ENCODE measurements at regions not wholly inside any gene's neighbourhood (a gene's known extent, or its start where the extent isn't known, plus 50 kb on each side); places are given as distances from the start of the nearest gene placed in this dataset.

GRCh38 chr4:13942977-13943376 lies 315.5 kb upstream of the BOD1L1 start:
- no peaks in the 10 kb centered on the region for H3K27me3 ChIP-seq (ENCODE audit: insufficient read depth, low read length)
- H3K9me3 ChIP-seq (ENCODE audit: low read length), result no peaks in the 10 kb centered on the region
- no peaks in the 10 kb centered on the region for H3K4me1 ChIP-seq (ENCODE audit: insufficient read depth, low read length)
- H2AFZ ChIP-seq (ENCODE audit: low read depth, low read length), result no peak overlapping the region
- no peaks in the 10 kb centered on the region for H3K36me3 ChIP-seq (ENCODE audit: insufficient read depth, low read length)
- no peak overlapping the region for H3K4me3 ChIP-seq (ENCODE audit: low read length)

- Histone ChIP-seq H3K4me3 (ENCODE audit: low read length) (no peak overlapping the region), H3K4me1 (ENCODE audit: insufficient read depth, low read length) (no peaks in the 10 kb centered on the region), H3K27me3 (ENCODE audit: insufficient read depth, low read length) (no peaks in the 10 kb centered on the region), H3K36me3 (ENCODE audit: insufficient read depth, low read length) (no peaks in the 10 kb centered on the region), H3K9me3 (ENCODE audit: low read length) (no peaks in the 10 kb centered on the region), H2AFZ (ENCODE audit: low read depth, low read length) (no peak overlapping the region)
These were observed 316.6 kb upstream of the BOD1L1 start for GRCh38 chr4:13944095-13944511.

- no peaks in the 10 kb centered on the region for H3K9me3 ChIP-seq (ENCODE audit: low read length)
- H3K4me3 ChIP-seq (ENCODE audit: low read length), result no peak overlapping the region
- no peak overlapping the region for H2AFZ ChIP-seq (ENCODE audit: low read depth, low read length)
- no peaks in the 10 kb centered on the region for H3K36me3 ChIP-seq (ENCODE audit: insufficient read depth, low read length)
- H3K27me3 ChIP-seq (ENCODE audit: insufficient read depth, low read length), result no peaks in the 10 kb centered on the region
- no peaks in the 10 kb centered on the region for H3K4me1 ChIP-seq (ENCODE audit: insufficient read depth, low read length)
These were observed 320.4 kb upstream of the BOD1L1 start for GRCh38 chr4:13947921-13948320.

- Histone ChIP-seq H2AFZ (ENCODE audit: low read depth, low read length) (no peak overlapping the region), H3K4me3 (ENCODE audit: low read length) (no peak overlapping the region), H3K36me3 (ENCODE audit: insufficient read depth, low read length) (no peaks in the 10 kb centered on the region), H3K27me3 (ENCODE audit: insufficient read depth, low read length) (no peaks in the 10 kb centered on the region), H3K4me1 (ENCODE audit: insufficient read depth, low read length) (no peaks in the 10 kb centered on the region), H3K9me3 (ENCODE audit: low read length) (no peaks in the 10 kb centered on the region)
These were observed 323.0 kb upstream of the BOD1L1 start for GRCh38 chr4:13950491-13950890.

- no peak overlapping the region for H2AFZ ChIP-seq (ENCODE audit: low read depth, low read length)
- no peaks in the 10 kb centered on the region for H3K9me3 ChIP-seq (ENCODE audit: low read length)
- H3K4me1 ChIP-seq (ENCODE audit: insufficient read depth, low read length), result no peaks in the 10 kb centered on the region
- no peaks in the 10 kb centered on the region for H3K36me3 ChIP-seq (ENCODE audit: insufficient read depth, low read length)
- H3K4me3 ChIP-seq (ENCODE audit: low read length), result no peak overlapping the region
- H3K27me3 ChIP-seq (ENCODE audit: insufficient read depth, low read length), result no peaks in the 10 kb centered on the region
These were observed 325.6 kb upstream of the BOD1L1 start for GRCh38 chr4:13953083-13953482.

- Histone ChIP-seq H3K27me3 (ENCODE audit: insufficient read depth, low read length) (peaks cover 2% of the 10 kb centered on the region), H3K4me1 (ENCODE audit: insufficient read depth, low read length) (no peaks in the 10 kb centered on the region), H2AFZ (ENCODE audit: low read depth, low read length) (no peak overlapping the region), H3K36me3 (ENCODE audit: insufficient read depth, low read length) (no peaks in the 10 kb centered on the region), H3K9me3 (ENCODE audit: low read length) (no peaks in the 10 kb centered on the region), H3K4me3 (ENCODE audit: low read length) (no peak overlapping the region)
These were observed 328.0 kb upstream of the BOD1L1 start for GRCh38 chr4:13955551-13955950.

GRCh38 chr4:13956947-13957346 lies 329.4 kb upstream of the BOD1L1 start:
- Histone ChIP-seq H3K4me1 (ENCODE audit: insufficient read depth, low read length) (no peaks in the 10 kb centered on the region), H3K9me3 (ENCODE audit: low read length) (no peaks in the 10 kb centered on the region), H3K27me3 (ENCODE audit: insufficient read depth, low read length) (peaks cover 2% of the 10 kb centered on the region), H3K4me3 (ENCODE audit: low read length) (no peak overlapping the region), H3K36me3 (ENCODE audit: insufficient read depth, low read length) (no peaks in the 10 kb centered on the region), H2AFZ (ENCODE audit: low read depth, low read length) (no peak overlapping the region)

GRCh38 chr4:13957871-13958270 lies 330.3 kb upstream of the BOD1L1 start:
- Histone ChIP-seq H2AFZ (ENCODE audit: low read depth, low read length) (no peak overlapping the region), H3K27me3 (ENCODE audit: insufficient read depth, low read length) (peaks cover 2% of the 10 kb centered on the region), H3K9me3 (ENCODE audit: low read length) (no peaks in the 10 kb centered on the region), H3K4me3 (ENCODE audit: low read length) (no peak overlapping the region), H3K36me3 (ENCODE audit: insufficient read depth, low read length) (no peaks in the 10 kb centered on the region), H3K4me1 (ENCODE audit: insufficient read depth, low read length) (no peaks in the 10 kb centered on the region)

- Histone ChIP-seq H3K27me3 (ENCODE audit: insufficient read depth, low read length) (peaks cover 2% of the 10 kb centered on the region), H3K4me1 (ENCODE audit: insufficient read depth, low read length) (no peaks in the 10 kb centered on the region), H3K9me3 (ENCODE audit: low read length) (no peaks in the 10 kb centered on the region), H3K36me3 (ENCODE audit: insufficient read depth, low read length) (no peaks in the 10 kb centered on the region), H3K4me3 (ENCODE audit: low read length) (no peak overlapping the region), H2AFZ (ENCODE audit: low read depth, low read length) (no peak overlapping the region)
These were observed 336.1 kb upstream of the BOD1L1 start for GRCh38 chr4:13963601-13964000.

- no peaks in the 10 kb centered on the region for H3K27me3 ChIP-seq (ENCODE audit: insufficient read depth, low read length)
- H2AFZ ChIP-seq (ENCODE audit: low read depth, low read length), result no peak overlapping the region
- no peaks in the 10 kb centered on the region for H3K4me1 ChIP-seq (ENCODE audit: insufficient read depth, low read length)
These were observed 339.0 kb upstream of the BOD1L1 start for GRCh38 chr4:13966231-13967195.

GRCh38 chr4:13968723-13969122 lies 341.2 kb upstream of the BOD1L1 start:
- Histone ChIP-seq H3K4me3 (ENCODE audit: low read length) (no peak overlapping the region), H3K27me3 (ENCODE audit: insufficient read depth, low read length) (no peaks in the 10 kb centered on the region), H3K4me1 (ENCODE audit: insufficient read depth, low read length) (no peaks in the 10 kb centered on the region), H2AFZ (ENCODE audit: low read depth, low read length) (no peak overlapping the region), H3K9me3 (ENCODE audit: low read length) (no peaks in the 10 kb centered on the region), H3K36me3 (ENCODE audit: insufficient read depth, low read length) (no peaks in the 10 kb centered on the region)

More at GRCh38 chr4:13966231-13967195, 339.0 kb upstream of the BOD1L1 start:
- Histone ChIP-seq H3K4me3 (ENCODE audit: low read length) (no peak overlapping the region), H3K36me3 (ENCODE audit: insufficient read depth, low read length) (no peaks in the 10 kb centered on the region), H3K9me3 (ENCODE audit: low read length) (no peaks in the 10 kb centered on the region)

GRCh38 chr4:13970349-13970748 lies 342.8 kb upstream of the BOD1L1 start:
- no peak overlapping the region for H3K4me3 ChIP-seq (ENCODE audit: low read length)
- no peaks in the 10 kb centered on the region for H3K27me3 ChIP-seq (ENCODE audit: insufficient read depth, low read length)
- no peak overlapping the region for H2AFZ ChIP-seq (ENCODE audit: low read depth, low read length)
- H3K36me3 ChIP-seq (ENCODE audit: insufficient read depth, low read length), result no peaks in the 10 kb centered on the region
- H3K9me3 ChIP-seq (ENCODE audit: low read length), result no peaks in the 10 kb centered on the region
- H3K4me1 ChIP-seq (ENCODE audit: insufficient read depth, low read length), result no peaks in the 10 kb centered on the region

GRCh38 chr4:13977746-13978145 lies 350.2 kb upstream of the BOD1L1 start:
- no peaks in the 10 kb centered on the region for H3K4me1 ChIP-seq (ENCODE audit: insufficient read depth, low read length)
- no peak overlapping the region for H3K4me3 ChIP-seq (ENCODE audit: low read length)
- H3K9me3 ChIP-seq (ENCODE audit: low read length), result no peaks in the 10 kb centered on the region
- H3K27me3 ChIP-seq (ENCODE audit: insufficient read depth, low read length), result no peaks in the 10 kb centered on the region
- no peaks in the 10 kb centered on the region for H3K36me3 ChIP-seq (ENCODE audit: insufficient read depth, low read length)
- no peak overlapping the region for H2AFZ ChIP-seq (ENCODE audit: low read depth, low read length)

Data from neuron (in vitro differentiated cells).